IPS-11a (cell line): ENCODE measurements at regions not wholly inside any gene's neighbourhood (a gene's known extent, or its start where the extent isn't known, plus 50 kb on each side); places are given as distances from the start of the nearest gene placed in this dataset.

Source experiments
- H3K4me3 ChIP-seq: one replicate; pipeline ENCODE4 v1.5.1; 2013; ENCODE audit warnings: low read depth, low read length, control low read depth

DNA sequence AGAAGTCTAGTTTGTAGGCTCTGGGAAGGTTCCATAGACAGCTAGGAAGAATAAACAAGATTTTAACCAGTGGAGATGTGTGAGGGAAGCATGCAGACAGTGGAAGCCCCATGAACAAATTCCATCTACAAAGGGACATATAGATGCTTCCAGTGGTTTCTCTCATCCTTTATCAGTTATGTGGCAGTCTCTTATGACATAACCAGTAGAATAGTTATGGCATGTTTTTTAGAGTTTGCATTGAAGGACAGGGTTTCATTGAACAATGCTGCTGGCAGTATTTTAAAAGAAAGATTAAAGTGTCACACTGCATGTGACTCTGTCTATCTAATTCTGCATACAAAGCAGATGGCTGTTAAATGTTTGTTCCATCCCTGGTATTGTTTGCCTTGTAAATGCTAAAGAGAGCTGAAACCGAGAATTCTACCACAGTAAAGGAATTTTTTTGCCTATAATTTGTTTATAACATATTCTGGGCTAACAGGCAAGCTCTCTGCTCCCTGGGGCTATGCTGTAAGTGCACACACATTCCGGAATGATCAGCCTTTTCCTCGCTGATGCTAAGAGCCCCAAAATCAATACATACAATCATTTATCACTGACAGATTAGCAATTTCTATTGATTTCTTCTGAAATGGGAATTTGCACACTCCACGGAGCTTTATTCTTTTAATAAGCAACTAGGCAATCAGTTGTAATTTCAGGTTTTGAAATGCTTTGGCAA lies 76.8 kb upstream of the PELI1 start:
- no peak overlapping the region for H3K4me3 ChIP-seq

- no peak overlapping the region for H3K4me3 ChIP-seq
Observed at GRCh38 chr2:64221935-64222334, 77.7 kb upstream of the PELI1 start.

- no peak overlapping the region for H3K4me3 ChIP-seq
Observed at GRCh38 chr2:64222351-64222750, 78.1 kb upstream of the PELI1 start.

GRCh38 chr2:64223055-64223454 lies 78.8 kb upstream of the PELI1 start:
- no peak overlapping the region for H3K4me3 ChIP-seq

DNA sequence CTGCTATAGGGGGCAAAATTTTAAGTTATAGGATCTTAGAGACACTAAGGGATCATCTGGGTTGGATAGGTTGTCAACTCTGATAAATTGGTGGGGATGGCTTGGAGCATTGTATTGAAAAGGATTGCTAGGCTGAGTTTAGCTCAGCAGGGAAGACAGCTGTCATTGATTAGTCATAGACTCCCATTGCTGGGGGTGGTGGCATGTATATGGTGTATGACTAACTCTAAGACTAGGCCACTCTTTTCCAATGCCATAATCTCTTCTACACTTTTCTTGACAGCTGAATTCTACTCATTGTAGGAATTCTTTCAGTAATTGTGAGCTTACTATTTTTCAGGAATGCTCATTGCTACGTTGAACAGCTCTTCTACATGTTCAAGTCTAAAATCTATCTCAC lies 81.3 kb upstream of the PELI1 start:
- H3K4me3 ChIP-seq, result no peak overlapping the region

DNA sequence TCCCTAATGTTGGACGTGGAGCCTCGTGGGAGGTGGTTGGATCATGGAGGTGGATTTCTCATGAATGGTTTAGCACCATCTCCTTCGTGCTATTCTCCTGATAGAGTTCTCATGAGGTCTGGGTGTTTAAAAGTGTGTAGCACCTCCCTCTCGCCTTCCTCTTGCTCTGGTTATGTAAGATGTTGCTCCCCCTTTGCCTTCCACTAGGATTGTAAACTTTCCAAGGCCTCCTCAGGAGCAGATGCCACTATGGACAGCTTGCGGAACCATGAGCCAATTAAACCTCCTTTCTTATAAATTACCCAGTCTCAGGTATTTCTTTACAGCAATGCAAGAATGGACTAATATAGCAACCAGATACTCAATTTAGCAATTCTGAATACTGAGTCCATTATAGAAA lies 82.4 kb upstream of the PELI1 start:
- H3K4me3 ChIP-seq, result no peak overlapping the region

GRCh38 chr2:64227603-64228125 lies 83.4 kb upstream of the PELI1 start:
- H3K4me3 ChIP-seq, result no peak overlapping the region

DNA sequence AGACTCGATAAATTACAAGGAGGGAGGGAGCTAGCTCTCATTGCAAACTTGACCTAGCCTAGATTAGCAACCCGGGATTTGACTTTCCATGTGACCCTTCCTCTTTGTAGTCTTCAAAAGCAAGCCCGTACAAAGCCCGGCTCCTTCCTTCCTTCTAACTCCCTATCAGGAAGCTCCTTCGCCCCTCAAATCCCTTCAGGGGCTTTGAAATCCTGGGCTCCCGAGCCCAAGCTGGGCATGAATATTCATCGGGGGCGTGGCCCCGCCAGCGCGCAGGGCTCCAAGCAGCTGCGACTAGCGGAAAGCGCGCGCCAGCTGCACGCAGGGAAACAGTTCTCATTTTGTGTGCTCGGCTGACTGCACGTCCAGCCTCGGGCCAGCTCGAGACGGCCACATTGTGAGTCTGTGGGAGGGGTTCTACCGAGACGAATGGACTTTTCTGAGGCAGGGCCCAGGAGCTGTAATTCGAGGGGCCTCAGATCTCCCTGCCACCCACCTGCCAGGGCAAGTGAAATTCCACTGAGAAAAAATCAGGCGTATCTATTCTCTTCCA lies 84.0 kb upstream of the PELI1 start:
- peak overlapping the region; percentile 30 for H3K4me3 ChIP-seq

- H3K4me3 ChIP-seq, result no peak overlapping the region
Observed at GRCh38 chr2:64228918-64229317, 84.7 kb upstream of the PELI1 start.

DNA sequence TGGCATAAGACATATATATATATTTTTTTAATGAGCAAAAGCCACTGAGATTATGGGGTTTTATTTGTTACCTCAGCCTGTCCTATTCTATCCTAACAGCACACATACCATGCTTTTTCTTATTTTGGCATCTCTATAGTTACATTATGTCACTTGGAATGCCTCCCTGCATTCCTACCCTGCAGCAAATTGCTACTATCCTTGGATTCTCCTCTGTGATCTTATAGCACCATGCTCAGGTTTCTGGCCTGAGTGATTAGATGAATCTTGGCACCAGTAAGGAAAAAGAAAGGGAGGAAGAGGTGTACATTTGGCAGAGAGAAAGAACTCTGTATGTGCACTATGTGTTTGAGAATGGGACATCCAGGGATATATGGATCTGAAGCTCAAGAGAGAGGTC lies 86.3 kb upstream of the PELI1 start:
- no peak overlapping the region for H3K4me3 ChIP-seq

DNA sequence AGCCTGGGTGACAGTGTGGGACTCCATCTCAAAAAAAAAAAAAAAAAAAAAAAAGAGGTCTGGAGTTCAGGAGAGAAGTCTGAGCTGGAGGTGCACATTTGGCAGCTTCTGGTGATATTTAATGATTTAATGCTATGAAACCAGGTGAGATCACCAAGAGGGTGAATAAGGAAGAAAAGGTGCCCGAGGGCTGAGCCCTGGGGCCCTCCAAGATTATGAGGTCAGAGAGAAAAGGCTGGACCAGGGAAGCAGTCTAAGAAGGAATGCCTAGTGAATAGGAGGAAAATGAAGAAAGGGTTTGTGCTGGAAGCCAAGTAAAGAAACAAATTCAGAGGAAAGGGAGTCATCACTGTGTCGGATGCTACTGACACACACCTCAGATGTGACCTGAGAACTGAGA lies 88.0 kb upstream of the PELI1 start:
- no peak overlapping the region for H3K4me3 ChIP-seq

DNA sequence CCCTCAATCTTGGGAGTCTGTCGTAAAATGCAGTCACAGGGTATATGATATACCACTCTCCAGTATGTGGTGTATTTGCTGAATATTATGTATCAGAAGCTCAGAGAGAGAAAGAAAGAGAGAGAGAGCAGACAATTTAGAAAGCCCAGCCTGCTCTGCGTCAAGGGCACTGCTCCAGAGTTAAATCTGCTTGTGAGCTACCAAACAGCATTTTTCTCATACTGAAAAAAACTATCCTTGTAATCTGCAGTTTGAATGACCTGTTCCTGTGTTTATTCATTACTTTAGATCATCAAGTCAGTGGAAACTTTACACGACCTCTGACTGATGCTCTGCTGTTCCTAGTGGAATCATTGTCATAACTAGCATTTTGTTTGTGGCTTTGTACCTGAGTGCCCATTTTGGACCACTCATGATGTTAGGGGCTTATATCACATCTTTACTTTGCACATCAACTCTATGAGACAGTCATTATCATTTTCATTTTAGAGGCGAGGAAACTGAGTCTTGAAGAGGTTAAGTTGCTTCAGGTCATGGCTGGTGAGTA lies 89.2 kb upstream of the PELI1 start:
- H3K4me3 ChIP-seq, result no peak overlapping the region

DNA sequence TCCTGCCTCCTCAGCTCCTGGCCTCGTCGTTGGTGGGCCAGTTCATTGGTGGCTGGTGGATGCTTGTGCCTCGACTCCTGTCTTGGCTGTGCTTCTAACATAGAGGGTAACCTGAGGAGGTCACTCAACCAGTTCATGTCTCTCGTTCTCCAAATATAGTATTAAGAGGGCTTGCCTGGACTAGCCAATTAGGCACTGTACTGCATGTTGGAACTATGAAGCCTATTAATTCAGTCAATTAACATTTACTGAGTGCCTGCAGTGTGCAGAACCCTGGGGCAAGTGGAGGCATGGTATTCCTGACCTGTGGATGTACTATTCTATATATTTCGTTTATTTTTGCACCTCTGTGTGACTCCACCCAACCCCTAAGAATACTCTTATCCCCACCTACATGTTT lies 89.9 kb upstream of the PELI1 start:
- no peak overlapping the region for H3K4me3 ChIP-seq

DNA sequence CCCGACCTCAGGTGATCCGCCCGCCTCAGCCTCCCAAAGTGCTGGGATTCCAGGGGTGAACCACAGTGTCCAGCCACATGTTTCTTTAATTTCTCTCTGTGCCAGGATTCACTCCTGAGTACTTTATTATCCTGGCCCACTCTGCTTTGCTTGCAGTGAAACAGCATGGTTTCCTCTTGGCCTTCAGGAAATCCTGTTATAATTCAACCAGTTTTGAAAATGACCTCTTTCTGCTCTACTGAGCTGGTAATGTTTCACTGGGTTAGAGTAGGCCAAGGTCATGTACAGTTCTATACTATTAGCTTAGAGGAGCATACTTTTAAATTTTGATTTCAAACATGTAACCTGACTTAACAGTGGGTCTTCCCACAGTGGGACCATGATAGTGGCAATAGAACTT lies 90.6 kb upstream of the PELI1 start:
- no peak overlapping the region for H3K4me3 ChIP-seq

DNA sequence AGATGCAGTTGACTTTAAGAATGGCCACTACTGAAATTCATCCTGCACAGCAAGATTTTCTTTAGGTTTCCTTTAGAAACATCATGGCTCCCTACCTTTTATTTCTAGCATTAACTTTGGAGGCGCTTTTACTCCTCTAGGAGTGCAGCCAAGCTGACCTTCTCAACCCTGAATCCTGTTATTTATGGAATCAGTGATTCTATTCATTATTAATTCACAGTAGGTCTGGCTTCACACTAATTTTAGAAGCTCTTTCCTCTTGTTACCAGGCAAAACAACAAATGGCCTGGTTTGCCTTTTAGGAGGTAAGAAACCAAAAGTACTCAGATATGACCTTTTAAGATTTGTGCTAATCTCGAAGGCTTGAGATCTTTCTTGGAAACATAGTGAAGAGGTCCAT lies 93.0 kb upstream of the PELI1 start:
- no peak overlapping the region for H3K4me3 ChIP-seq

DNA sequence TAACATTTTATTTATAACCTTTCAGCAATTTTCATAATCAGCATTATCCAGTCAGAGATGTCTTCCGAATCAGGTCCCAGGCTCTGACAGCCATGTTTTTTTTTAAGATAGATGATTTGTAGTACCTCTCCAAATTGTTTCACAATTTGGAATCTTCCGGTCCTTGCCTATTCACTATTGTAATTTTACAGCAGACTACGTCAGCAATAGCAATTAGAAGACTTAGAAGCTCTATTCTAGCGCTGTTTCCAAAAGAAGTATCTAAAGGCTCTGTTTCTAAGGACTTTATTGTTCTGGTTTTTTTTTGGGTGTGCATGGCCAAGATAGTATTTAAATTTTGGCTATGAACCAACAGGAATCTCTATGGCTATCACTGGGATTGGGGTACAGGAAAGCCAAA lies 94.6 kb upstream of the PELI1 start:
- H3K4me3 ChIP-seq, result no peak overlapping the region

- H3K4me3 ChIP-seq, result no peak overlapping the region
Observed at GRCh38 chr2:64243081-64244036, 99.1 kb upstream of the PELI1 start.

DNA sequence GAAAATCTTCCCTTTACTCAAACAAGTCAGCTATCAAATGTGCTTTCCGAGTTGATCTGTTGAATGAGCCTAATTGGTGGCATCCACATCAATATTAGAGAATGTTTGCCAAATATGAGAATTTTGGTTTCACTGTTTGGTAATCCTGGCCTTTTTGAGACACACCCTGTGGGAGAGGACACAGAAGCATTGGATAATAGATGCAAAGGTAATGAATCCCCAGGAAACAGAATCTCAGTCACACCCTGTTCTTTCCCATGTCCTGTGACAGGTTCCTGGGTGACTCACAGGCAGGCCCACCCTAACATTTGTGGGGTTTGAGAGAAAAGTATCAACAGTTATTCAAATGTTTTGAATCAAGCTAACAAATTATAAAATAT lies 99.8 kb upstream of the PELI1 start:
- H3K4me3 ChIP-seq, result no peak overlapping the region

- H3K4me3 ChIP-seq, result no peak overlapping the region
Observed at GRCh38 chr2:64245631-64246030, 101.4 kb upstream of the PELI1 start.

DNA sequence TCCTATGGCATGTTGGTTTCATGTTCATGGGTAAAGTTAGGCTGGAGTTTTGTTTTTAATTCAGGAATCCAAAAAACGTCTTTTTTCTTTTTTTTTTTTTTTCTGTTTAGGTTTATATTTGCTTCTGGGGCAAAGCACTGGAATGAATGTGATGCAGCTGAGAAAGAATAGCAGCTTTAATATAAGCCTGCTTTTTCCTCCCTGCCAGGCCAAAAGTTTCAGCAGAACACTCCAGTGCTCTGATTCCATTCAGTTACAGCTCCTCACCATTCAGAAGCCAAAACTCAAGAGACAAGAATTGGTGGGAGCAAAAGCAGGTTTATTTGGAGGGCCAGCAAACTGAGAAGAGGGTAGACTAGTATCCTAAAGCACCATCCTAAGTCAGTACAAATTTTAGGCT lies 102.7 kb upstream of the PELI1 start:
- H3K4me3 ChIP-seq, result no peak overlapping the region

DNA sequence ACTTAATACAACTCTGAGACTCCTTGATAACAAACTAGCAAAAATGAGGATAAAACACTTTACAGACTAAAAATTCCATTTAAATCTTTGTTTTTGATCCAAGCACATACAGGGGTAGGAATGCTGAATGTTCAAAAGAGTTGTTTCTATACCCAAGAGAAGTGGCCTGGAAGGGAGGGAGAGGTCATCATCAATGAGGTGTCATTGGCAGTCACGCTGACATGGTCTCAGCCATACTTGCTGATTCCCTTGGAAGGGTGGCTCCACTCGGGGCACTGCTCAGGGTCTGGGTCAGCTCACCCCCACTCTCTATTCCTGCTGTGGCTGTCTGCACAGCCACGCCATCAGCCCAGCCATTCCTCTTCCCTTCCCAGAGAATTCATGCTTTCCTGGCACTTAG lies 105.2 kb upstream of the PELI1 start:
- no peak overlapping the region for H3K4me3 ChIP-seq
